IMR-90 (cell line): ENCODE measurements at regions not wholly inside any gene's neighbourhood (a gene's known extent, or its start where the extent isn't known, plus 50 kb on each side); places are given as distances from the start of the nearest gene placed in this dataset.

ENCODE experiments used
- CEBPB ChIP-seq: IDR thresholded peaks from 2 replicates; pipeline ENCODE4 v1.6.1; 2012; ENCODE audit warnings: low read depth, low read length, improper control_type of control experiment
- CTCF ChIP-seq: conservative IDR thresholded peaks from 2 replicates; pipeline ENCODE4 v1.5.1; 2012; ENCODE audit warnings: mild to moderate bottlenecking, low read depth, low read length, improper control_type of control experiment
- NFE2L2 ChIP-seq: fragments of 150-350 bp; IDR thresholded peaks from 2 replicates; pipeline ENCODE4 v1.6.1; 2016; ENCODE audit warnings: low read depth, mild to moderate bottlenecking, low read length
- POLR2A ChIP-seq: IDR thresholded peaks from 2 replicates; pipeline ENCODE4 v1.6.1; 2012; ENCODE audit warnings: mild to moderate bottlenecking, low read depth, low read length

- TF ChIP-seq POLR2A (no peak), CTCF (no peak), NFE2L2 (no peak), CEBPB (no peak)
Measured at GRCh38 chrX:42485601-42486000, 292.4 kb downstream of the PPP1R2C start.
